Esophagus mucosa (tissue), 1 donor: ENCODE measurements at regions not wholly inside any gene's neighbourhood (a gene's known extent, or its start where the extent isn't known, plus 50 kb on each side); places are given as distances from the start of the nearest gene placed in this dataset.

Source experiments
- ATAC-seq: fragments of 200-7000 bp; cut with Tn5 transposase; one replicate; pipeline ENCODE4 v1.9.1; 2020
- donor health status: DM: yes; HTN: yes; CAD: no.

DNA sequence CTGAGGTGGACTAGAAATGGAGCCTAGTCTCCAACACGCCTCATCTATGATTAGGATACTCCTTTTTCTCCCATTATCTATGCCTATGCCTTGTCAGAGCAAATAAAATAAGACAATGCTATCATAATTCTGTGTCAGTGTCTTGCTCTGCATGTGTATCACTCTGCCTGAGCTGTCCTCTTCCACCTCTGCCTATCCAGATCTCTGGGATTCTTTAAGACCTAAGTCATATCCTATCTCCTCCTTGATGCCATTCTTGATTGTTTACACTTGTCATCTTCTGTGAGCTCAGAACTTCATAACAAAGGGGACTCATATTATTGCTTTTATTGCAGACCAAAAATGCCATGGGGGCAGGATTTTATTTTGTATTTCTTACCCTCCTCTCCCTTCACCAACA, 351.2 kb upstream of the C9orf72 start:
- no peak for ATAC-seq

DNA sequence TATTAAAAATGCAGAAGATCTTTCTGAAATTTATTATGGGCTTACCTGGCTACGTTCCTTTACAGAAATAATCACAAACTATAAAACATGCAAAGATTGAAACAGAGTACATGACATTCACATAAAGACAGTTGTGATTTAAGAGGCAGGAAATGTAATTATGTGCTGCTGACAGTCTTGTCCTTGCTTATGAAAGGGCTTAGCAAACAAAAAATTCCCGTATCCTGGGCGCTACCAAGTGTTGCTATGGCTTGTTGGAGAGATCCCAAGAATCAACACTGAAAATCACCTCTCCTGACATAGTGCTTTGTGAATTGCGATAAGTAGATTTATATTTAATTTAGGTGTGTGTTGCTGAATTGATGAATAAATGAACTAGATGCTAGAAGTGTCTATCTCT, 352.5 kb upstream of the C9orf72 start:
- ATAC-seq: no peak

DNA sequence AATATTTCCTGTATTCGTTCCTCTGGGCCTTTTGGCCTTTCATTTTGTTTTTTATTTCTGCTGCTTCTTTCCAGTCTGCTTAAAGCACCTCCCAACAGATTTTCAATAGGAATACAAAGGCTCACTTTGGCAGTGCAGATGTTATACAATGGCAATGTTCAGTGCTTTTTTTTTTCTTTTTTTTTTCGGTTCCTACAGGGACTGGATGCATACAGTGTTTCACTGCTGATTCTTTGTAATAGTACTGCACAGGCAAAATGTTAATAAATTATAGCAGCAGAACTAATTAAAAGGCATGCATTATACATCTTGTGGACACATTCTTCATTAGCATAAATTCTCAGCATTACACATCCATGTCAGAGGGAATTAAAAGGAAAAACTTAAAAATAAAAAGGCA, 356.6 kb upstream of the C9orf72 start:
- ATAC-seq: no peak

DNA sequence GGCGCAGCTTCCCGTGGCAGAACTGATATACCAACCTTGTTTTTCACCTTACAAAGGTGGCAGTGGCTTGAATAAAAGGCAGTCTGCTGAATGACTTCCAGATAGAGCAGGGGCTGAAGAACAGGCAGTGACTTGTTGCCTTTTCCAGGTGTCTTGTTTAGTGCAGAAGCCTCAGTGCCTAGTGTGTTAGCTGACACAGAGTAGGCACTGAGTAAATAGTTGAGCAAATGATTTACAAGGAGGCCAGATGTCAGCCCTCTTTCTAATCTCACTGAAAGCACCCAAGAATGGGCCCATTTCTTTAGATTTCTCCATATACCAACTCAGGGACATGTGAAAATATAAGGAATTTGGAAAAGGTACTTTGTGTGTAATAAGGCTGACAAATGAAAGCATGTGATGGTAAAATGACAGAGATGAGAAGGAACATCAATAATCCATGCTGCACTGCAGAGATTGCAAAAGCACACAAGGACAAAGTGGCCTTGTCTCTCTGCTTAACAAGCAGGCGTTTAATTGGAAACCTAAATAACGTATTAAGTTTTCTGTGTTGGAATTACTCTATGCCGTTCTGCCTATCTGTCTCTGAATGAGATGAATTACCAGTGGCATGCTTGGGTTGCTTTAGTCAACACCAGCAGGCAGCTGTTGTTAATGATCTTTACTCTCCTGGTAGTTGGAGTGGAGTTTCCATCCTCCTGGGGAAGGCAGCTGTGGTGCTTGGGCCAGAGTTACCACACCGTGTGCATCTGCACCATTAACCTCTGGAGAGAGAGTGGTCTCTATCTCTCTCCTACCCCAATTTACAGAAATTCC, 360.1 kb upstream of the C9orf72 start:
- no peak for ATAC-seq

DNA sequence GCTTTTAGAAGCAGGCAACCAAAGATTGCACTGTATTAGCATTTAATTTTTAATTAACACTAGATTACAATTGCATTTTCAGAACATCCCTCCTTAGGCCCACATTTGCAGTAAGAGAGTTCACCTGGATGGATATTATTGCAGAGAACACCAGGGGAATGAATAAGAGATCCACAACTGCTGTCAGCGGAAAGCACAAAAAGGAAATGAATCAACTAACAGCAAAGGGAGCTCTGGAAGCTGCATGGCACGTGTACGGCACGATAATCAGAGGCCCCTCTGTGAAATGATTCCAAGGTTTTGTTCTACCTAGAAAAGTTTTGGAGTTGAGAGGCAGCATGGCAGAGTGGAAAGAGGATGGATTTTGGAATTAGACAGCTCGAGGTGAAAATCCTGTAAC, 361.2 kb upstream of the C9orf72 start:
- no peak for ATAC-seq

DNA sequence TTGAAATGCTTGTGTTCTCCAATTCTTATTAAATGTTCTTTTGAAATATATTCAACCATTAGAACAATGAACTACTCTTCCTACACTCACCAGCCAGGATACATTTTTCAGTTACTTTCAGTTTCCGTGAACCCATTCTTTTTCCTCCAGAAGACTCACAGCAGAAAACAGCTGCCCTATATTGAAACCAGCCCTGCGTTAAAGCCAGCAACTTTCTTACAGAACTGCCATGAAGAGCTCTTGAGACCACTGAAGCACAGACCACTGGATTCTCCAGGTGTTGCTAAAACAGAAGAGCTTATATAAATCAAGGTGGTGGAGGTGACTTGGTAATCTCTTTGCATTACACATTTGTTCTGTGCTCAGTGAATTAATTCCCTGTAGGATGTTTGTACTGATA, 365.9 kb upstream of the C9orf72 start:
- ATAC-seq: no peak

DNA sequence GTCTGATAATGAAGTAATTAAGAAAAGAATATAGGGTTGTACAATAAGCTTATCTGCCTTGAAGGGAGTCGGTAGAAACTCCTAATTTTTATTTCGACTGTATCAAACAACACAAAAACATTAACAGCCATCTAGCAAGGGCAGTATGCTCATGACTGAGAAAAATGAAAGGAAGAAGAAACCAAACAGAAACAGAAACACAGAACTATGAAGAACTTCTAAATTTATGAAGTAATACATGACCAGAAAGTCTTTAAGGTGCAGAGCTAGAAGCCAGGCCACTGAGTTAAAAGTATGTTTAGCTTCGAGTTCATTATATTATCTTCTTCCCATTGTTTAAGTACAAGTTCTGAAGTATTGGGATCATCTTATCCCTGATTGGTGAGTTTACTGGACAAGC, 367.3 kb upstream of the C9orf72 start:
- ATAC-seq: no peak

DNA sequence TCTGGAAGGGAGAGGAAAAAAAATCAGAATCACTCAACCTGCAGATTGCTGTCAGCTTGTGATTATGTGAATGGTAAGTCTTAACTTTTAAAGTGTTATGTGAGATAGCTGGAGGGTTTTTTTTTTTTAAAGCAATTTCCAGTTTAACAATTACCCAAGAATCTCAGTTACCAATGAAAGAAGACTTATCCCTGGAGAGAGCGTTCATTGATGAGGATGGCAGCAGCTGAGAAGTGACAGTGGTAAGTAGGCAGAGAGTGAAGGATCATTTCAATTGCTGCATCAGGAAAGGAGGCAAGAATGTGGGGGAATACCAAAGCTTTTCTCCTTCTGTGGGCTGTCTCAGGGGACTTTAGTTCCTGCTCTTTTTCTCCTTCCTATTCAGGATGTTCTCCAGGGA, 370.2 kb upstream of the C9orf72 start:
- no peak for ATAC-seq

DNA sequence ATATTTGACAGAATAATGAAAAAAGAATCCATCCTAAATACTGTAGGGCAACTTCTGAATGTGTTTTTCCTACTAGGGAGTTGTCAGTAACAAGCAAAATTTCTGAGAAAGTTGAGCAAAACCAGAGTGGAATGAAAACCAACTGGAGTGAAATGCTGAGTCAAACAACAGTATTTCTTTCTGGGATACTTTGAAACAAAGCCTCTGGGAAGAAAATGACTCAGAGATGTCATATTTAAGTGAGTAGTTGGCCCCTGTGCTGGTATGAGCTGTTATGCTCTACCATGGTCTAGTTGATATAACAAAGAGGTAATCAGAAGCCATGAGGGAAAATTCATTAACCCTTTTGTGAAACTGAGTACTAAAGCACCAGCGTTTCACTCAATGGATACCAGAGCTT, 372.1 kb upstream of the C9orf72 start:
- no peak for ATAC-seq

DNA sequence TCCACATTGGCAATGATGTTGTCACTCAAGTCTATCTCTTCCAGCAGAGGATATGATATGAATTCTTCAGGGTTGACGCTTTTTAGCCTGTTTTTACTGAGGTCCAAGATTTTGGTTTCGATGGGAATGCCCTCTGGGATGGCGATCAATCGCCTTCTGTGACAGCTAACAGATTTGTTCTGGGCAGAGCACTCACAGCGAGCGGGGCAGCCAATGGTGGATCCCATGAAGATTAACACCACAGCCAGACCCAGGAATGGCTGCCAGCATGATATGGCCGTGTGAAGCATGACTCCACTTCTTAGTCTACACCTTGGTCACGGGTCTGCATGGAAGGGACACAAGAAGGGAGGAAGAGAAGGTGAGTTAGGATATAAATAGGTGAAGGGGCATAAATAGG, 377.1 kb upstream of the C9orf72 start:
- no peak for ATAC-seq

DNA sequence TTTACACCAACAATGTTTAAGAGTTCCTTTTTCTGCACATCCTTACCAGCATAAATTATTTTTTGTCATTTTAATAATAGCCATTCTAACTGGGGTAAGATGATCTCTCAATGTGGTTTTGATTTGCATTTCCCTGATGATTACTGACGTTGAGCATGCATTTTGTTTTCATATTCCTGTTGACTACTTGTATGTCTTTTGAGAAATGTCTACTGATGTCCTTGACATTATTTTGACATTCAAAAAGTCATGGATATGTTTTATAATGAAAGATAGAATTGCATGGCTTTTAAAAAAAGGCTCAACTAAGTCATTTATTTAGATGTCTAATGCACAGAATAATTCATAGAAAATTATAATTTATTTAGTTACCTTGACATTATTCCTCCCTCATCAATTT, 381.6 kb upstream of the C9orf72 start:
- no peak for ATAC-seq

DNA sequence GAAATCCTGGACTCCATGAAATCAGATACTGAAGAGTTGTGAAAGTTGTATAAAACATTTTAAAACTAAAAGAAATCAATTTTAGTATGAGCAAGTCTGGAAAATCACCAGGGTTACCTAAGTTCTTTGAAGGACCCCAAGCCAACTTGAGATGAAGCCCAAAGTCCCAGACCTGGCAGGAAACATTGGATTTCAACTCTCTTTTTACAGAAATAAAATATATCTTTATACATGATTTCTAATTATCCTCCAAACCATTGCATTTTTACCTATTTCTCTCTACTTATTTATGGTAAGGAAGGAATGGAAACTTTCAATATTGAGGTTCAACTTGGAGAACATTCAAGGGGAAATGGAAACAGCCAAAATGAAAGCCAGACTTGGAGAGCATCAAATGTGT, 390.6 kb upstream of the C9orf72 start:
- no peak for ATAC-seq

DNA sequence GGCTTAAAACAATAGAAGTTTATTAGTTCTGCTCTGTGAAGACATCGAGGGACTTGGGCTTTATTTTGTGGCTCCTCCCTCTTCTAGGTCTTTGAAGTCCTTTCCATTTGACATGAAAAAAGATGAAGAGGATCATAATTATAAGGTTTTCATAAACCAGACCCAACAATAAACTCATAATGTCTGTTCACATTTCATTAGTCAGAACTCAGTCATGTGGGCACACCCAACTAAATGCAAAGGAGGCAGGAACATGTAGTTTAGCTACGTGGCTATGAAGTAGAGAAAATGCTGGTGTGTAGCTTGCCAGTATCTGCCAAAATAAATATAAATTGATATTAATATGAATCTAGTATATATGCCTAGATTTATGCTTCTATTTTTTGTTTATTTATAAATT, 393.9 kb upstream of the C9orf72 start:
- no peak for ATAC-seq

DNA sequence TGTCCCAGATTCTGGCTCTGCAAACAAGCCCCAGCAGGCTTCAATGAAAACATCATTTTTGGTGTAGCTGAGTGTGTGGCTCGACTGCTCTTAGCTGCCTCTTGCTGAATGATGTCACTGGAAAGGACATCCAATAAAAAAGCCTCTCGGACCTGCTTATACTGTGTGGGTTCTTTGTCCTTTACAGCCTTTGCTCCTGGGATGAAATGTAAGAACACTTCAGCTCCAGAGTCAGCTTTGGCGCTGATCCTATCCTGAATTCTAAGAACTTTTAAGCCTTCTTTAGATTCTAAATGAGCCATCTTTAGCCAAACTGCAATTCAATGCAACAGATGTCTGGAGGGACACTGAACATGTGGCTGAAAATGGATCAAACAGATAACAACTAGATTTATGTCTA, 404.6 kb upstream of the C9orf72 start:
- no peak for ATAC-seq

DNA sequence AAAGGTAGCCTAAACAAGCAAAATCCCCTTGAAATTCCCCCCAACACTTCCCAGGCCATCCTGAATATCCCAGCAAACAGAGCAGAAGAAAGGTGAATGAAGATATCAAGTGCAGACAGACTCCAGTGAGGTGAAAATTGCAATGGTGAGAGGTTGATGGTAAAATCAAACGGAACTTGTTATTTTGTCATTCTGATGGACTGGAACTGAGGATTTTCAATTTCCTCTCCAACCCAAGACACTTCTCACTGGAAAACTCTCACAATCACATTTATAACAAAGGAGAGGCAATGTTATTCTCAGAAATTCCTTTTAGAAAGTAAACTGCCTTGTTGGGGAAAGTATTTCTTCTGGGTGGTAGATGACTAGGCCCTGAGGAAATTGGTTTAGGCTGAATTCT, 412.4 kb upstream of the C9orf72 start:
- no peak for ATAC-seq

DNA sequence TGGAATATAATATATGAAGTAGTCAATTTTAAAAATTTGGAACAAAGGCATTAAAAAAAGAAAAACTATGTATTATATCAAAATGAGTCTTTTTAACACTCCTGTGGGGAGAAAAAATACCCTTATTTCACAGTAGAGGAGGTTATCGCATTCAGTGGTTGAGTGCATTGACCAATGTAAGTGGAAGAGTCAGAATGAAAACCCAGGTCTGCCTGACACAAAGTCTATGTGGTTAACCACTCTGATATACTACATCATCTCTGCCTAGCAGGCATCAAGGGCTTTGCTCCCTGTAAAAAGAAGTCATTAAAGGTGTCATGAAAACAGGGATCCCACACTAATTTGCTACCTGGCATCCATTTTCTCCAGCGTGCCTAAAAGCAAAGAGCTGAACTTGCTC, 417.2 kb upstream of the C9orf72 start:
- ATAC-seq: no peak

DNA sequence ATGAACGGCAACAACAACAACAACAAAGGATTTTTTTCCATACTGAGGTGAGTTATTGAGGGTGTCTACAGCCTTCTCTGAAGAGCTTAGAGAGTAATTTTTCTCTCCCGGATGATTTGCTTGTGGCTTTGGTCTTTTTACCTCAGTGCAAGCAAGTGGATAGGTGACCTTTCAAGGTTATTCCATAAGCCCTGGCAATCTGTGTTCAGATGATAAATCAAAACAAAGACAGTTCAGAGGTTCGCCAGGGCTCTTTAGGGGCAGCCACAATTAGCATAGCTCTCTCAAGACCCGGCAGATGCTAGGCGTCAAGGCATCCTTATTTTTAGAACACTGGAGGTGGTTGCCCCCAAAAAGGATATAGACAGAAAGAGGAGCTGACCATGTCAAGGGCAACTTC, 417.9 kb upstream of the C9orf72 start:
- no peak for ATAC-seq

DNA sequence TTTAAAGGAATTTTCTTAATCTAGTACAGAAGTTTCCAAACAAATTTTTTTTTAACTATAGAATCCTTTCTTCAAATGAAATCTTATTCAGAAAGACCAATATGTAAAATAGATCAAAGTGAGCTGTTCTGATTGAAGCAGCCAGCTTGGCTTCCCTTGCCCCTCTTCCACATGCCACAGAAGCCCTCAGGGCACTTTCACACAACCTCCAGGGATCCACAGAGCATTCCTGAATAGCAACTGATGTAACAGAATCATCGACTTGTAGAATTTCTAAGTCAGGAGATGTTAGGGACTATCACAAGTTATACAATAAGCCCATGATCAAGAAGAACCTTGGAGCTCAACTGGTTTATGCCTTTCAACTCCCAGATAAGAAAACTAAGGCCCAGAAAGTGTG, 427.8 kb upstream of the C9orf72 start:
- no peak for ATAC-seq

DNA sequence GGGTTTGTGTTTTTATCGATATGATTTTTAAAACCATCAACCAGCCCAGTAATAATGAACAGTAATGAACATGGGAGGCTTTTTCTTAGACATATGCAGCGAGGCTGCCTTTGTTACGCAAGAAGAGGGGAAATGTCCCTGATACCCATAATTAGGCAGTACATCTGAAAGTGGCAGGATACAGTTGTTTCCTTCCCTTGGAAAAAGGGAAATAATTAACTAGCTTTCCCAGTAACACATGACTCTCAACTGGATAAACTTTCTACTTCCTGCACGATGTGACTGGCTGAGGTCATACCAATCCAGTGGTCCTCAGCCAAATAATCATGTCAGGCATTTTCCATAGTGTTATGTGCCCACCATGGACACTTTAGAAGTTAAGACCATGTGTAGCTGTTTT, 431.6 kb upstream of the C9orf72 start:
- ATAC-seq: no peak

DNA sequence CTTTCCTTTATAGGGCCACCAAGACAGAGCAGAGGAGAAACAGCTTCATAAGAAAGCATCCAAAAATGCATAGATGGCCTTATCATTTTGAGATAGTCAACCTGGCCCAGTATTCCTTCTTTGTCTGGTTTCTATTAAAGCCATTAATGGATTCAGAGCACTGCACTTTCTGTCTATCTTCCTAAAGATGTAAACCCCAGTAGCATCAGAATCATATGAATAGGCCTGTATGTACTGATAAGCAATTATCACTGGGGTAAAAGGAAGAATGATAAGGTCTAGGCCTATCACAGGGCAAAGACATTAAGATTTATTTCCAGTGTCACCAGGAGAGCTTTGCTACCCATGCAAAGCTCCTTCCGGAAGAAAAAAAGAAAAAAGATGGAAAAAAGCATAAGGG, 432.5 kb upstream of the C9orf72 start:
- ATAC-seq: no peak

DNA sequence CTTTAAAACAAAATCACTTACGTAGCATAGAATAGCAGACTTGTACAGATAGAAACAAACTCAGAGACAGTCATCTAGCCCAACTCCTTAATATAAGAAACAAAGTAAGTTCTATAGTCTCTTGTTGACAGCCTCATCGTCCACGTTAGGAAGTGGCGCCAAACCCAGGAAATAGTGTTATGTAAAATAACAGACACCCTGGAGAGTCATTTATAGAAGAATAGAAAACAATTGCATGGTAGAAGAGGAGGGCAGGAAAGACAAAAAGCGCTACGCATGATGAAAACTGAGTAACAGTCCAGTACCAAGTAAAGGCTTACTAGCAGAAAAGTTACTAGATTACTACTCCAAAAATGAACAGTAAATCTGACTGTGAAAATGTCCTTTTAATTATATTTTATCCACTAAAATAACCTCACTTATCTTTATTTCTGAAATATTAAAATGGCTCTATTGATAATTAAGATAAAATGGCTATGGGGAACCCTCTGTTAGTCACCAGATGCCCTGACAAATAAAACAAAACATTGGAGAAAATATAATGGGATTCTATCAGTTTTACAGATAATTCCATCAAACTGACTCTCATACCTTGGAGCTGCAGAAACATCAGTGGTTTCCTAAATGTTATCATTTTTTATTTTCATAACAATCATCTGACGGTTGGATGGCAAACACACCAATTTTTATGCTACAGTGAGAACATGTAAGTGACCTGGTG, 434.0 kb upstream of the C9orf72 start:
- no peak for ATAC-seq

DNA sequence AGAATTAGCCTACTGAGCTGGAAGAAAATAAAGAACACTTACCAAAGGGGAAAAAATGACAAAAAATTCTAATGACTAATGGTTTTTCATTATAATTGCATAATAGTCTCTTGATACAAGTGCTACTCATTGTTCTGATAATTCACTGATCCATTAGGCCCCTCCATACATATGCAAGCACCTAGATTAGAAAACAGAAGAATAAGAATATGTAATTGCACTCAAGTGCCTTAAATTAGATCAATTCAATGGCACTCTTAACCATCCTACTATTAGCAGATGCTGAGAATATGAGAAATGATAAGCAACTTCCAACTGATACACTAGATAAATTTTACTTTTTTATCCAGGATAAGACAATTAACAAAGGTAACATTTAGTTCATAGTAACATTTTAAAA, 440.9 kb upstream of the C9orf72 start:
- no peak for ATAC-seq

DNA sequence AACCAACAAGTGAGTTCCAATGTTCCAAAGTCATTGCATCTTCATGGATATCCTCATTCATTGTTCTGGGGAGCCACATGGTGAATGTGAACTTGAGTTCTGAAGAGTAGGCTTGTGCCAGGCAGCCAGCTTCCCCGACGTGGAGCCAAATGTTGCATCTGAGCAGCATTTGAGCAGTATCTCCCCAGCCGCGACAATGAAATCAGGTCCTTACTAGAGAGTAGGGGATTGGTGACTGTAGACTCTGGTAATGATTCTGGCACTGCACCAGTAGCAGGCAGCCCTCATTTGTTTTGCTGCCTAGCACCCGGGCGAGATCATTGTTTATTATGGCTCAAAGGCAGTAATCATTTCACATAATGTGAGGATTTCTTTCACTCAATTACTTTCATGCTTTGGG, 451.4 kb upstream of the C9orf72 start:
- ATAC-seq: no peak

DNA sequence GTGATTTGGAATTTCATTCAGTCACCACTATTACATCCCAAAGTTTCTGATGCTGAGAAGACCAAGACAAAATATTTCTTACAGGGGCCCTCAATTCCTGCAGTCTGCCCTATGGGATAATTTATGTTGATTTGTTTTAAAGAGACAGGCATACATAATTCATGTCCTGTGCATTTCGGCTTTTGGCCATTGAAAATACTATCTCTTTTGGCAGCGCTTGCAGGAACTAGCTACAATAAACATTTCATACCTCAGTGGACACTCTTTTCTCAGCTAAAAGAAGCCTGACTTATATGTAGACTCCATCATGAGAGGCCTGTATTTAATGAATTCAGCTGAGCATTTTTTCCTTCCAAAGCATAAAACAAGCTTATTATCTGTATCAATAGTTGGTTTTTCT, 451.9 kb upstream of the C9orf72 start:
- ATAC-seq: no peak
